ENCODE measurements at regions not wholly inside any gene's neighbourhood (a gene's known extent, or its start where the extent isn't known, plus 50 kb on each side); places are given as distances from the start of the nearest gene placed in this dataset.

DNA sequence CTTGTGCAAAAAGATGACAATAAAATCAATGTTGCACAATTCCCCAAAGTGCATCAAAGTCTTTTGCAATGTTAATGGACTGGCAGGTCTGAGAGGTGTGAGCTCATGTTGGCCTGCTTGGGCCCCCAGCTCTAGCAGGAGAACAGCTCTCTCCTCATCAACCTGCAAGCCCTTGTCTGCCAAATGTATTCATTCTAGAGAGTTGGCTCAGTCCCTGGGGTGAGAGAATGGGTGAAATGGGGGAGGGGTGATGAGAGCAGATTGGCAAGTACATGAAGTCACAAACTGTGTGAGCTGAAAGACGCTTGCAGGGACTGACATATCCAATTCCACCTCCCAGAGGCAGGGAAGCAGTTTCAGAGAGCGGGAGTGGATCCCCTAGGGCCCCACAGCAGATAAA lies 465.1 kb upstream of the ZNF507 start:
- TF ChIP-seq, protein P1, sequence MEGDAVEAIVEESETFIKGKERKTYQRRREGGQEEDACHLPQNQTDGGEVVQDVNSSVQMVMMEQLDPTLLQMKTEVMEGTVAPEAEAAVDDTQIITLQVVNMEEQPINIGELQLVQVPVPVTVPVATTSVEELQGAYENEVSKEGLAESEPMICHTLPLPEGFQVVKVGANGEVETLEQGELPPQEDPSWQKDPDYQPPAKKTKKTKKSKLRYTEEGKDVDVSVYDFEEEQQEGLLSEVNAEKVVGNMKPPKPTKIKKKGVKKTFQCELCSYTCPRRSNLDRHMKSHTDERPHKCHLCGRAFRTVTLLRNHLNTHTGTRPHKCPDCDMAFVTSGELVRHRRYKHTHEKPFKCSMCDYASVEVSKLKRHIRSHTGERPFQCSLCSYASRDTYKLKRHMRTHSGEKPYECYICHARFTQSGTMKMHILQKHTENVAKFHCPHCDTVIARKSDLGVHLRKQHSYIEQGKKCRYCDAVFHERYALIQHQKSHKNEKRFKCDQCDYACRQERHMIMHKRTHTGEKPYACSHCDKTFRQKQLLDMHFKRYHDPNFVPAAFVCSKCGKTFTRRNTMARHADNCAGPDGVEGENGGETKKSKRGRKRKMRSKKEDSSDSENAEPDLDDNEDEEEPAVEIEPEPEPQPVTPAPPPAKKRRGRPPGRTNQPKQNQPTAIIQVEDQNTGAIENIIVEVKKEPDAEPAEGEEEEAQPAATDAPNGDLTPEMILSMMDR (IDR thresholded peaks at IDR 0.05; ENCODE audit: low read length) = no peak
- TF ChIP-seq EZH2 (optimal IDR thresholded peaks at IDR 0.05; ENCODE audit: low read depth, low read length) (no peak), EZH2phosphoT487 (IDR thresholded peaks at IDR 0.05; ENCODE audit: low read length) (no peak)

Measured in MM.1S (cell line).